Hematopoietic multipotent progenitor cell treated with erythropoietin and hydrocortisone succinate and interleukin-3 and kit ligand, for 6 days (in vitro differentiated cells): ENCODE measurements at regions not wholly inside any gene's neighbourhood (a gene's known extent, or its start where the extent isn't known, plus 50 kb on each side); places are given as distances from the start of the nearest gene placed in this dataset.

Experiments used
- DNase-seq: peaks from one replicate; pipeline ENCODE4 v3.0.0-alpha.2; 2015

DNA sequence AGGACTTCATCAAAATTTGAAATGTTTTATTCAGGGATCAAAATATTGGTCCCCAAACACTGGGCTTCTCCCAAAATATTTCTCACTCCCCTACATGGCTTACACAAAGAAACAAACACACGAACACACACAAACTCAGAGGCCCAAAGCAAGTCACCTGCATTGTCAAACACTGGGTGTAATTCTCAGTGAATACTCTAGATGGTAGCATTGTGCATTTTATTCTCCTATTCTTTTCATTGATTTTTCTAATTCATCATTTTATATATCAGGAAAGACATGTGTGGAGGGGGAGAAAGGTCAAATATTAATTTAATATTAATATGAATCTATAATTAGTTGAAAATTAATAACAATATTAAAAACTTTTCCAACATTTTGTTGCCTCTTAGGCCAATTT lies 72.3 kb upstream of the TNMD start:
- peak; percentile 26 for DNase-seq

DNA sequence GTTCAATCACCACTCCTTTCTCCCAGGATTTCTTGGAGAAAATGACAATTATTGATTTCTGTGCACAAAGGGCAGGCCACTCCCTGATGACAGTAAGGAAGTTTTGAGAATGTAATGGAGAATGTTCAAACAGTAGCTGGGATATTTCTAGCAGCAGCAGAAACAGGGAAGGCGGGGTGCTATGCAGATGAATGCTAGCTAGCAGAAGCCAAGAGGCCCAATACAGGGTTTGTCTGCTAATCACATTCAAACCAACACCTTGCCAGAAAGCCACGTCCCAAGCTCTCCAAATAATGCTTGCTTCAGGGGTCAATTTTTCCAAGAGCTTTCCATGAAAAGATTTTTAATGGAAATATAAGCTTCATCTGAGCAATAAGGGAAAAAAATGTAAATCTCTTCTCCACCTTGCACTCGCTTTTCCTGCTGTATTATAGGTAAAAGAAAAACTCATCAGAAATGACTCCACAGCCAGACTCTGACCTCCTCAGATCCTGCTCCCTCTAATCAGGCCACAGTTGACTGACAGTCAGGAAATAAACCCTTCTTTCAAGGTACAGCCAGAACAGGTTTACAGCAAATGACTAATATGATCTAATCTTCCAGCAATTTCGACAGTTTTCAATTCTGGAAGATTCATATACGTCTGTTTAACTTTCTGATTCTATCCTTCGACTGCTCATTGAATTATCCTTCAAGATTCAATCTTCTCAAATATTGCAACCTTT lies 84.7 kb upstream of the PCDH19 start:
- no peak for DNase-seq

DNA sequence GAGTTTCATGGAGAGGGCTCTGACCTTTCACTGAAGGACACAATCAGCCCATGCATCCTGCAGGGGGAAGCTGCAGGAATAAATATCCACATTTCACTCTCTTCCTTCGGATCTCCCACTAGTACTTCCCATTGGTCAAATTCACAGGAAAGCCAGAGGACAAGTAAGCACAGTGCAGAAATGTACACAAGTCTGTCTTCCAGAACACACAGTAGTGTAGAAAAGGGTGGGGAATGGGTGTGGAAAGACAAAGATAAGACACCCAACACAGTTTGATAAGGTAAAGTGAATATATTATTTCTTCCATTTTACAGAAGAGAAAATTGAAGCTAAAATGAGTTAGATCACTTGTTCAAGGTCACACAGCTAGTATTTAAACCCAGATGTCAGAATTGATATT lies 81.1 kb upstream of the PCDH19 start:
- DNase-seq = no peak

- no peak for DNase-seq
Observed at GRCh38 chrX:100487795-100488194, 77.7 kb upstream of the PCDH19 start.

DNA sequence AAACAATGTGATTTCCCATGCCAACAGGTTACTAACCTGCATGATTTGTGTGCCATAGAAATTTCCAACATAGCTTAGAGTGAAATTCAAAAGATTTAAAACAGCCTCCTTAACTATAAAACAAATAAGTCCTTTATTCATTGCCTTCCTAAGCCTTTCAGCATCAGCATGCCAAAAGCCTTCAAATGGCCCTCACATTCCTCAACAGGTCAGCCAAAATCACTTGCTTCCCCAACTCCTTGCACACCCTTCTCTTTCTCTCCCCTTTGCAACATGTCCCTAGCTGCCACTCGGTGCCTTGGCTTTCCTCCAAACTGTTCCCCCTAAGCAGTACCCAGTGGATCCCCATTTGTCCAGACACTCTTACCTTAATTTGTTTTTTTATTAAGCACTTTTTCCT lies 74.9 kb upstream of the PCDH19 start:
- no peak for DNase-seq

- no peak for DNase-seq
Observed at GRCh38 chrX:100479329-100479728, 69.3 kb upstream of the PCDH19 start.

- no peak for DNase-seq
Observed at GRCh38 chrX:100478714-100479306, 68.7 kb upstream of the PCDH19 start.

GRCh38 chrX:100477958-100478357 lies 67.9 kb upstream of the PCDH19 start:
- DNase-seq = no peak

DNA sequence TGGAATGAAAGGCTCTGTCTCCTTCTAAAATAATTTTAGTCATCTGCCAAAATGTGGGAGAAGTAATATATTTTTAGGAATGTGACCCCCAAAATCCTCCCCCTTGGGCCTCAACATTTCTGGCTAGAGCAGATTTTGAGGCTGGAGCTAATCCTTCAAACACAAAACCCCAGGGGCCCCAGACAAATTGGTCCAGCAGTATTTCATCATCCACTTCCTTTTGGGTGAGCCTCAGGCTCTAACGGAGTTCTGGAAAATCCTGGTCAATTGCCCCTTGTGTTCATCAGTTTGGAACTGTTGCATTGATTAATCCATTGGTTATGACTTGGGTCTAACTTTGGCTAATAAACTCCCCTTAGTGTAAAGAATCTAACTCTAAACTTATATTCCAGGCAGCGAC lies 67.4 kb upstream of the PCDH19 start:
- DNase-seq = no peak
